Activated CD4-positive, alpha-beta T cell treated with anti-CD3 and anti-CD28 coated beads, Interleukin-2, amount 50 U/mL, for 4 hours (primary cell): ENCODE measurements at regions not wholly inside any gene's neighbourhood (a gene's known extent, or its start where the extent isn't known, plus 50 kb on each side); places are given as distances from the start of the nearest gene placed in this dataset.

Experiments
- DNase-seq, 2 experiments: peaks; one replicate each; pipeline ENCODE4 v3.0.0-alpha.2; 2020

GRCh38 chr10:131425752-131426533 lies 114.4 kb upstream of the TCERG1L start:
- DNase-seq, result no peak

- no peak for DNase-seq
These were observed 115.0 kb upstream of the TCERG1L start for GRCh38 chr10:131426534-131426898.

DNA sequence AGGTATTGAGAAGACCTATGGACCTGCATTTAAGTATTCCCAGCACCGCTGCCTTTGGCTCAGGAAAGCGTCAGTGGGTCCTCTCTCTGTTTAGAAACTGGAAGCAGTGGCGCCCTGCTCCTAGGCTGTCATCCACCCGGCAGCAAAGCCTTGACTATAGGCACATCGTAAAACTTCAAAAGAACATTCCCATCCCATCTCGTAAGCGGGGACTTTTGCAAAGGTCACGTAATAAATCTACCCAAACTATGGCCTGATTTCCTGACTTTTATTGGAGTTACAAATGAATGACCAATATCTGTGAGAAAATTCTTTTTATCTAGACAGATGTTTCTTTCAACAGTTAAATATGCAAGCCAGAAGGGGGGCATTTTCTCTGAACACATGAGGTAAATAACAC lies 115.8 kb upstream of the TCERG1L start:
- no peak for DNase-seq

- DNase-seq, result no peak
These were observed 116.4 kb upstream of the TCERG1L start for GRCh38 chr10:131427901-131428300.

DNA sequence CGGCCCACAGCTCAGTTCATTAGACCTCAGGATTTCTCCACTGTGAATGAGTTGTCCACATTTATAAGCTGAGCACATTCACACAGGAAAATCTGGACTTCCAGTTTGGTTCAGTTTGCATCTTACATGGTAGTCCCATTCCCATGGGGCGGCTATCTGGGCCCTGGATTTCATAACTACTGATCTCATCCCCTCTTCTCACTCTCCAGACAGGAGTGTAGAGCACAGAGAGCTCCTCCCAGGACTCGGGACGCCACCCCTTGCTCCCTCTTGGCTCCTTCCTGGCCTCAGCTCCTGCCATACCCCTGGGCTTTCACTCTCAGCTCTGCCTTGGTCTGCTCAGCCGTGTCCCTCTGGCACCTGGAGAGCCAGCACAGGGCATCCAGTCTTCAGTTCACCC lies 117.6 kb upstream of the TCERG1L start:
- no peak for DNase-seq

- no peak for DNase-seq
These were observed 118.4 kb upstream of the TCERG1L start for GRCh38 chr10:131429942-131430341.

DNA sequence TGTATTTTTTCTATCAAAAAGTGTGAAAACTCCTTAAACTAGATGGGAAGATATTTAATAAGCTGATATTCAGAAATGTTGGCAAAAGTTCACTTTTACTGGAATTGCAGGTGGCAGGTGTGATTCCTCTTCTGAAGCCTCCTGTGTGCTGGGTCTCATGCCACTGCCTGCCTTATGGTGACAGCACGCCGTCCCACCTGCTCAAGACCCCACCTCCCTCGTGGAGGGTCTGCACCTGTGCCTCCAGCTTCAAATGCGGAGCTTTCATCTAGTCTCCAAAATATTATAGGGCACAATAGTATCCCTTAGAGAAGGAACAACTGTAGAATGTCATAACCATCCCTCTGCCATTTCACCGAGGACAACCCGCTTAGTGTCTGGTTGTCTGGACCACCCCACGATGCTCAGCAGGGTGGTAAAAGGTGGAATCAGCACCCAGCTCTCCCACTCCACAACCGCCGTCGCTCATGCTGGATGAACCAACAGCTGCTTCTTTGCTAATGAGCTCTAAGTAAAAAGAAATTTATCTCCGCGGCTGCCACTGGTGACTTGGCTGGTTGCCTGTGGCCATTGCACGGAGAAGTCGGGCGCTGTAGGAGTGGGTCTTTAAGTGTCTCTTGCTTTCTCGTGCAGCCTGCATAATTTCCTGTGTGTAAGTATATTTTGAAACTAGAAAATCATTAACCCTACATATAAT lies 119.3 kb upstream of the TCERG1L start:
- DNase-seq, result no peak

GRCh38 chr10:131431533-131431932 lies 120.0 kb upstream of the TCERG1L start:
- no peak for DNase-seq

DNA sequence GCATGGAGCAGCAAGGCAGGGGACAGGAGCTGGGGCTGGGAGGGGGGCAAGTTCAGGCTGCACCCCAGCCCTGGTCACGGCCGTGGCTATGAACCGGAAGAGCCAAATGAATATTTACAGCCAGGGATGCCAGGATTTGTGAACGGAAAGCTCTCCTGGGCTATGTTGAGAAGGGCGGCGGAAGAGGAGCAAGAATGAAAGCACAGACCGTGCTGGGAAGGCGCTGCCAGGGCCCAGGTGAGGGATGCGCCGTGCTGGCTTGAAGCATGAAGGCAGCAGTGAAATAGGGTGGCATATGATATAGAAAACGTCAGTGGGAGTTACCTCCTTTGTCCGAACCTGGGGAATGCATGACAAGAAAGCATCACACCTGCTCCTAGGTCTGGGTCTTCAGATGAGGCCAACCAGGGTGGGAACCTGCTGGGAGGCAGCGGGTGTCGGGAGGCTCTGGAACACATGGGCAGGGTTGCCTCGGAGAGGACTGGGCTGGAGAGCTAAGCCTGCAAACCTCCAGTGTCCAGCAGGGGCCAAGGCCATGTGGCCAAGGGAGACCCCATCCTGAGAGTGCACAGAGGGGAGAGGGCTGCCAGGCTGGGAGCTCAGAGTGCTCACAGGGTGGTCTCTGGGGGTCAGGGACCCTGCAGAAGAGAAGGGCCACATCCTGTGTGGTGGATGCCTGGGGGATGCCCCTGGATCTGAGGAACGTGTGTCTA lies 120.6 kb upstream of the TCERG1L start:
- DNase-seq, result no peak

DNA sequence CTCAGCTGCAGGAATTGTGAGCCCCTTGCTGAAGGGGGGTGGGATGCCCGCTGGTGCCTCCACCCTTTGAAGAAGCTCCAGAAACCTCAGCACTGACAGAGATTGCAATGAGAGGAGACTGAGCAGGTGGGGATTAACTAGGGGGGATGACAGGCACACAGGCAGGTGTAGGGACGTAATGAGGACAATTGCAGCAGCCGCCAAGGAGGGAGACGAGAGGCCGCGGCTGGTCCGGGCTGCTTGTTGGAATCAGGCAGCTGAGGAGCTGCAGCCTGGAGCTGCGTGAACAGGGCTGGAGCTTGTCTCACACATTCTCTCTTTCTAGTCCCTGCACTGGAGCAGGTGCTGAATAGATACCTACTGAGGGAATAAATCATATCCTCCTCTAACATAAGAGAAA lies 122.0 kb upstream of the TCERG1L start:
- DNase-seq, result no peak

GRCh38 chr10:131435232-131435631 lies 123.7 kb upstream of the TCERG1L start:
- no peak for DNase-seq

GRCh38 chr10:131435760-131436457 lies 124.4 kb upstream of the TCERG1L start:
- DNase-seq, result no peak

GRCh38 chr10:131436458-131436857 lies 124.9 kb upstream of the TCERG1L start:
- DNase-seq, result no peak

DNA sequence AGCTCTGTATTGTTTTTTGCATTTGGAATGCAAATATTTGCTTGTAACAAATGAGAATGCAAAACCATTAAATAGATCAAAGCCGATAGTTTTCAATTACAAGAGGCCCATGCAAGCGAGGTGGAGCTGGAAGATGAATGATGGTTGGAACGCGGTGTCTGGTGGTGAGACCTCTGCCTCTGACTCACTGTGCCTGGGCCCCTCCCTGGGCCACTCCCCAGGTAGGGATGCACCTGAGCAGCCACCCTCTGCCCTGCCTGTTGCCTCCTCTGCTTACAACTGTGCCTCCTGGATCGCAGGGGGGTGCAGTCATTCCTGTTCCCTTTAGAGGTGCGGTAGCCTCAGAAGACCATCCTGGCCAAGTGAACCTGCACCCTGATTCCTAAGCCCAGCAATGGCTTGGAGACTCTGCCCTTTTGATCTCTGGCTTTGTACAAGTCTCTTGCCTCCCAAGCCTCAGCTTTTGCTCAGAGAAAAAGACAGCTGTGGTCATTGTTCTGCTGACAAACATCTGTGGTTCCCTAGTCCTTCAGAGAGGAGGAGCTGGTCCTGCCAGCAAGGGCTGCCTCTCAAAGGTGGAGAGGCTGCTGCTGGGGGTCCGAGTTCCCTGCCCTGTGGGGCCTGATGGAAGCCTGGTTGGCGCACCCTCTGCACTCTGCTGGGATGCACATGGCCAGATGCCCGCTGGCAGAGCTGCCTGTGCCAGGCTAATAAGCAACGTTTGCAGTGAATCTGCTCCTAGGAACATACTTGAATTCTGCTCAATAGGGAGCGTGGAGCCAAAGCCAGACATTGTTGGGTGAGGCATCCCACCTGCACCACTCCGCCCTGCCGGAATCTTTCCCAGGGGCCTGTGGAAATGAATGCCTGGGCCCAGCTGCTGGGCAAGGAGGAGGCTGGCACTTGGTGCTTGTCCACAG lies 126.3 kb upstream of the TCERG1L start:
- no peak for DNase-seq

- DNase-seq, result no peak
These were observed 127.1 kb upstream of the TCERG1L start for GRCh38 chr10:131438665-131439064.

DNA sequence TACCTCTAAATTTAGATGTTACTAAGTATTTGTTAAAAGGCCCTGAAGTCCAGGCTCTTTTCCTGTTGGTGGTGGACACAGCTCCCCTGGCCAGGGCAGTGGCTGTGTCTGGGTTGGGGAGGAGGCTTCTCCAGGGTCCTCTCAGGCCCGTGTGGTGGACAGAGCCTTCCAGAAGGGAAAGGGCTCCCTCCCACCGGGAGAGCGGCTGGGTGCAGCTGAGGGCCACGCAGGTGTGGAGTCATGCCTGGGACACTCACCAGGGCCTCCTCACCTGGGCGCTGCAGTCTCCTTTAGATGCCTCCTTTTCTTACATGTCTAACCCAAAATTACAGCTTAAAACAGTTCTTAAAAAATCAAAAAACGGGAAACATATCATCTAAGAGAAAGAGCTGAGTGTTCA lies 128.2 kb upstream of the TCERG1L start:
- no peak for DNase-seq

- DNase-seq, result no peak
These were observed 129.2 kb upstream of the TCERG1L start for GRCh38 chr10:131440405-131441360.

- DNase-seq, result no peak
These were observed 130.8 kb upstream of the TCERG1L start for GRCh38 chr10:131442271-131442670.

DNA sequence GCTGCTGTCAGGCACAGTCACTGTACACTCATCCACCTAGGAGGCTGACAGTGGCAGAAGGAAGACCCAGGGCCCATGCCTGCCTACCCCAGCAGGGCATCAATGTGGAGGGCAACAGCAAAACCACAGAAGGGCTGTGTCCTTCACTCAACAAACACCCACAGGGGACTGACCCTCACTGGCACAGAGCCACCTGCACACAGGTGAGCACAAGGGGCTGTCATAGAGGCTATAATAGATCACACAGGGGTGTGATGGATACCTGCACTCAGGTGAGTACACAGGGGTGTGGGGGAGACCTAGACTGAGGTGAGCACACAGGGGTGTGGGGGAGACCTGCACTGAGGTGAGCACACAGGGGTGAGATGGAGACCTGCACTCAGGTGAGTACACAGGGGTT lies 132.8 kb upstream of the TCERG1L start:
- DNase-seq, result no peak

- DNase-seq, result no peak
These were observed 133.4 kb upstream of the TCERG1L start for GRCh38 chr10:131444862-131445461.

DNA sequence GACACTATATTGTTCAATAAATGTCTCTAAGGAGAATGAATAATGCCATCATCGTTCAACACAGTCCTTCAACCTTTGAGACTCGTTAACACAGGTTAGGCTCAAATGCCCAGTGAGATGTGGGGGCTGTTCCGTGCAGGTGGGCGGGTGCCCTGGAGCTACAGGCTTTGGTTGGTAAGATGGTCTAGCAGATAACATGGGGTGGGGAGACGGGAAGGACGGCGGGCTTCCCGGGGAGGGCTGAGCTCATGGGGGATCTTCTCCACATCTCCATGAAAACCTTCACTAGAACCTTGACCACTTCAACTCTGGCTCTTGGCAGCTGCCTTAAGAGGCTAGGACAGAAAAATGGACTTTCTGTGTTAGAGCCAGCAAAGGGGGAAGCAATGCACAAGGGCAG lies 134.1 kb upstream of the TCERG1L start:
- DNase-seq, result no peak
